Stimulated activated CD4-positive, alpha-beta T cell treated with anti-CD3 and anti-CD28 coated beads, Interleukin-1b, Interleukin-23, amount 100 ng/mL, for 1 hour (primary cell): ENCODE measurements at regions not wholly inside any gene's neighbourhood (a gene's known extent, or its start where the extent isn't known, plus 50 kb on each side); places are given as distances from the start of the nearest gene placed in this dataset.

Source experiments
- DNase-seq, 2 donors: peaks; one replicate each; pipeline ENCODE4 v3.0.0-alpha.2; 2020; ENCODE audit warnings: low read depth in 2 of 2

DNA sequence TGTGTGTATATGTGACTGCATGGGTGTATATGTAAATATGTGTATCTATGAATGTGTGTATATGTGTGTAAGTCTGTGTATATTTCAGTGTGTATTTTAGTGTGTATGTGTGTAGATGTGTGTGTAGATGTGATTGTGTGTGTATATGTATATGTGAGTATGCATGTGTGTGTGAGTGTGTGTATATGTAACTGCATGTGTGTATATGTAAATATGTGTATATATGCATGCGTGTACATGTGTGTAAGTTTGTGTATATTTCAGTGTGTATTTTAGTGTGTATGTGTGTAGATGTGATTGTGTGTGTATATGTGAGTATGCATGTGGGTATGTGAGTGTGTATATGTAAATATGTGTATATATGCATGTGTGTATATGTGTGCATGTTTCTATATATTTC is 169.9 kb downstream of the MN1 start:
- no peak for DNase-seq

GRCh38 chr22:27632451-27633295 is 168.9 kb downstream of the MN1 start:
- DNase-seq: no peak

DNA sequence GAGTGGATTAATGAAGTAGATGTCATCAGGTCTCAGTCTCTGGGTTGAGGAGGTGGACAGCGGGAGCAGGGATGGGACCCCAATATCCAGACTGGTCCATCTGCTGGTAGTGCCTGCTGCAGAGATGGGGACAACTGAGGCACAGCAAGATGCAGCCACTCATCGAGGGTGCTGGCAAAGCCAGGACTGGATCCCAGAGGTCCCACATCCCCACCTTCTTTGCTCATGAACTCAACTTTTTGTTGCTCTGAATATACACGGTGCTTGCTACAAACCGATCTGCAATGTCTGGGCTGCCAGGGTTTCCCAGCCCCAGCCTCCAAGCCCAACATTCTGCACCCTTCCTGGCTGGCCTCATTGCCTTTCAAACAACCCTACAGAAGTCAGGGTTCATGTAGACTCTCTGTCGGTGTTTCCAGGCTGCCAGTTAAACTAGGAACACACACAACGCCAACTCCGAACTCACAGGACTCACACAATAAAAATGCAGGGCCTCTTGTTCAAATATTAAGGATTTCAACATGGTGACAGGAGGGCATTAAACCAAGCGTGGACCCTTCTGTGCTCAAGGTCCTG is 168.2 kb downstream of the MN1 start:
- no peak for DNase-seq

DNA sequence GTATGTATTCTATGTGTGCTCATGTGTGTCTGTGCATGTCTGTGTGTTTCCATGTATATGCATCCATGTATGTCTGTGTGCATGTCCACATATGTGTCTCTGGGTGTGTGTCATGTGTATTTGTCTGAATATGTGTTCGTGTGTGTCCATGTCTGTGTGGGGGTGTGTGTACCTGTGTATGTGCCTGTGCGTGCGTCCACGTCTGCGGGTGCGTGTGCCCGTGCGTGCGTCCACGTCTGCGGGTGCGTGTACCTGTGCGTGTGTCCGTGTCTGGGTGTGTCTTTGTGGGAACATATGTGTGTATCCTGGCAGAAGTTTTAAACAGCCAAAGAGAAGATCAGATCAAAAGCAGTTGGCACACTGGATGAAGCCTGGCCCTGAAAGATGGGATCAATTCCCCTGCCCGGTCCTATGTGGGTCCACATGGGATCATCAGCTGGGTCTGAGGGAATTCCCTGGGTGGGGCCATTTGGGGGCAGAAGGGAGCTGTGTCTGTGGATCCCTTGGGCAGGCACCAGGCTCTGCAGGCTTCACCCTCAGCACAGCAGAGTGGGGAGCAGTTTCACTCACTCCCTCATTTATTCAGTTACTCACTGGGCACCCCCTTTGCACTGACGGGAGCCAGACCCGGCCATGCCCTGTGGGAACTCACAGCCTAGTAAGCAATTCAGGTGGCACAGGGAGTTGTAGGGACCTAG is 167.4 kb downstream of the MN1 start:
- DNase-seq: no peak

- DNase-seq: no peak
Observed at GRCh38 chr22:27635435-27635834, 166.1 kb downstream of the MN1 start.

GRCh38 chr22:27635852-27636251 is 165.7 kb downstream of the MN1 start:
- no peak for DNase-seq

- no peak for DNase-seq
Observed at GRCh38 chr22:27636716-27637508, 164.6 kb downstream of the MN1 start.

DNA sequence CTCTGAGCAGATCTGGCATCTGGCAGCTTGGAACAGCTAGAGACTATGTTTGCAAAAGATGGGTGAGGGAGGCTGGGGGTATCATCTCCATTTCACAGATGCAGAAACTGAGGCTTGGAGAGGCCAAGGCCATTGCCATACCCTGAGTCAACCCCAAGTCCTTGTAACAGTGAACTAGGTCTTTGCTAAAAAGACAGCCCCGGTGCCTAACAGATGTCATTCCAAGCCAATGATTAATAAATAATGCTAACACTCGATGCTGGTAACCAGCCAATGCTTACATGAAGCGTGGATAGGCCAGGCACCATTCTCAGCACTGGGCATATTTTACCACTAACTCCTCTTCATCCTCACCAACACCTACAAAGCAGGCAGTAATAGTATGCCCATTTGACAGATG is 164.0 kb downstream of the MN1 start:
- no peak for DNase-seq

DNA sequence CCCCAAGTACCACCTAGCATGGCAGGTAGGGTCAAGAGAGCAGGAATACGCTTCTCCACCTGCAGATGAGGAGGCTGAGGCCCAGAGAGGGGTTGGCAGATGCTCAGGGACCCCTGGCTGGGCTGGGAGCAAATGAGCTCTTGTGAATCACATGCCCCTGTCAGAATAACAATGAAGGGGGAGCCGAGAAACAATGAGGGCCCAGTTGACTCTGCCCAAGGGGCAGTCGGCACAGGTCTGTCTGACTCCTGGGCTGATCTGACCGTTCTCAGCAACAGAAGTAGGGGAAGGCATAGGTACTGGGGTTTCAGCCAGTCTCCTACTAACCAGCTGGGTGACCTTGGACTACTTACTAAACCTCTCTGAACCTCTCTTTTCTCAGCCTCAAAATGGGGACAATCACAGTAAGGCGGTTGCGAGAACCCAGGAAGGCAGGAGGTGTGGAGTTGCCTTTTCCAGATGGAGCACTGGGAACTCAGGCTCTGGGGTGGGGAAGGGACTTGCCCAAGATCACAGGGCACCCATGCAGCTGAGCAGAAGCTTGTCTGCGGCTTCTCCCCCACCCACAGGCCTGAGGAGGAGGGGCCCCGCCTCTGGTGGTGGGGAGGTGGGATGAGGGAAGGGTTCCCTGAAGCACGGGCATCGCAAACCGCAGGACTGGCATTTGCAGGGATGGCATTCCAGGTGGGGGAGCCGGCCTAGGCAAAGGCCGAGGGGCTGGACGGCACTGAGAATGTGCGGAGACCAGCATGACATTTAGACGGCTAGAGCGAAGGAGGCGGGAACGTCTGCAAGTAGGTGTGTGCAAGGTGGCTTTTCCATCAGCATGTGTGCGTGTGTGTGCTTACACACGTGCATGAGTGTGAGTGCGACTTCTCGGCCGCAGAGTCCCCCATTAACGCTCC is 163.0 kb downstream of the MN1 start:
- DNase-seq: no peak

- DNase-seq: no peak
Observed at GRCh38 chr22:27639248-27640086, 162.1 kb downstream of the MN1 start.

DNA sequence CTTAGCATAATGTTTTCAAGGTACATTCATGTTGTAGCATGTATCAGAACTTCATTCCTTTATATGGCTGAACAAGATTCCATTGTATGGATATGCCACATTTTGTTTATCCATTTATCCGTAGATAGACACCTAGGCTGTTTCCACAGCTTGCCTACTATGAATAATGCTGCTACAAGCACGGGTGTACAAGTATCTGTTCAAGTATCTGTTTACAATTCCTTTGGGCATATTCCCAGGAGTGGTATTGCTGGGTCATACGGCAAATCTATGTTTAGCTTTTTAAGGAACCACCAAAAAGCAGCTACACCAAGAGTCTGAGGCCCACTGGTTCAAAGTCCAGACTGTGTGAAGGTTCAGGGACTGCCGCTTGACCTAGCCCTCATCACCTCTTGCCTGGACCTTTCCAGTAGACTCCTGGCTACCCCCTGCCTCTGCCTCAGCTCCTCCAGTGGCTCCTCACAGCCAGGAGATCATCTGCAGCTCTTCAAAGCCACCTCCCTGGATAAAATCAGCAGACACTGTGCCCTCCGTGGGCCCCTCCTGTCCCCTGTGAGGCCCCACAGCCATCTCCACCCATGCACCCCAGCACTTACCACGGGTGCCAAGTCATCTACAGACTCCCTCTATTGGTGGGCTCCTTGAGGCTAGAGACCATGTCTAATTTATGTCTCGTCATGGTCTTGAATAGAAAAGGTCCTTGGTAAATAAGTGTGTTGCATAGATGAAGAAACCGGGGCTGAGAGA is 160.3 kb downstream of the MN1 start:
- no peak for DNase-seq

GRCh38 chr22:27642104-27642800 is 159.3 kb downstream of the MN1 start:
- no peak for DNase-seq

GRCh38 chr22:27643907-27644306 is 157.6 kb downstream of the MN1 start:
- DNase-seq: no peak

GRCh38 chr22:27644566-27644965 is 157.0 kb downstream of the MN1 start:
- no peak for DNase-seq

GRCh38 chr22:27647540-27647939 is 154.0 kb downstream of the MN1 start:
- no peak for DNase-seq

DNA sequence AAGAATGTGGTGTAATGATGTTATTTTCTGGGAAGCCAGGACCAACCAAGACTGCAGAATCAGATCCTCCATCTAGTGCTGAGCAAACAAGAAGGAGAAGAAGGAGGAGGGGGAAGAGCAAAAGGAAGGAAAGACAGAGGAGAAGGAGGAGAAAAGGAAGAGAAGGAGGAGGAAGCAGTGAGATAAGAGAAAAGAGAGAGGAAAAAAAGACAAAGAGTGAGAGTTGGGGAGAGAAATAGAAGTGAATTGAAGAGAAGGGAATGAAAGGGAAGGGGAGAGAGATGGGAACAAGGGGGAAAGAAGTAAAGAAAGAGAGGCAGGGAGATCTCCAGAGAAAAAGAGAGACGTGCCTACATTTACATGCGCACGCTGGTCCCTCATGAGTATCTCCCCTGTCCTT is 153.5 kb downstream of the MN1 start:
- DNase-seq: no peak

DNA sequence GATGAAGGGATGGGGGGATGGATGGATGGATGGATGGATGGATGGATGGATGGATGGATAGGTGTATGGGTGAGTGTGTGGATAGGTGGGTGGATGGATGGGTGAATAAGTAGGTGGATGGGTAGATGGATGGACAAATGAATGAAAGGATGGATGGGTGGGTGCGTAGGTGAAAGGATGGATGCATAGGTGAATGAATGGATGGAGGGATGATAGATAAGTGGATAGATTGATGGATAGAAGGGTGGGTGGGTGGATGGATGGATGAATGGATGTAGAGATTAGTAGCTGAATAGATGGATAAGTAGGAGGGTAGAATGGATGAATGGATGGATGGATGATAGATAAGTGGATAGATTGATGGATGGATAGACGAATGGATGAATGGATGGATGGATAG is 152.7 kb downstream of the MN1 start:
- no peak for DNase-seq

DNA sequence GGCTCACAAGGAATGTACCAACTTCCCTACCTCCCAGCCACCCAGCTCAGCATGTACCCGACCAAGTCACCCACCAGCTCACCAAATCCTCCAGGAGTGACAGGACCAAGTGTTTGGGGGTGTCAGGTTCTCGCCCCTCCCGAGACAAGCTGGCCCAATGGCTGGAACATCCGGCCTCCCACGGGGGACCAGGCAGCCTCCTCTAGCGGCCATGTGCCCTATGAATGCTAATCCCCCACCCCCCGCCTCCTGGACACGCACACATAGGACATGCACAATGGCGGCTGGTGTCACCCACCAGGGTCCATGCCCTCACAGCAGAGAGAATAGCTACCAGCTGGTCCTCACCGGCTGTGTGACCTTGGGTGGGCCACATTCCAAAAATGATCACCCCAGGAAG is 151.0 kb downstream of the MN1 start:
- DNase-seq: no peak

GRCh38 chr22:27650985-27651384 is 150.6 kb downstream of the MN1 start:
- DNase-seq: no peak
